ENCODE measurements at regions not wholly inside any gene's neighbourhood (a gene's known extent, or its start where the extent isn't known, plus 50 kb on each side); places are given as distances from the start of the nearest gene placed in this dataset.
"Not testable (repeated sequence)": the region's sequence is repeated elsewhere in the genome, so short reads cannot be mapped to it uniquely, and the experiment has no call there.

DNA sequence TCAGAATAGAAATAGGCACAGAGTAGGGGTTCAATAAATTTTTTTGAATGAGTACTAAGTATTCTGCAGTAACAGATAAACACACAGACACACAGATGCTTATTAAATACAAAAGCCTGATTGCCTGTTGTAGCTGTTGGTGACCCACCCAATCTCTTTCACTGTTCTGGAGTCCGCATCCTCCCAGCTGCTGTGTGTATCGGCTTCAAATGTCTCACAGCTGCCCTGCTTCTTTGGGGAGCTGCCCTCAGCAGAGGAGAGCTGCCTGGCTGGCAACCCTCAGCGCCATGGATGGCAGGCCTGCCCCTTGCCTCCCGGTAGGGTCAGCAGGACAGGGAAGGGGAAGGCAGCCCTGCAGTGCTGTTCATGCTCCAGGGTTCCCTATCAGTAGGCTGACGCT, 50.5 kb upstream of the PRNP start:
- DNase-seq (ENCODE audit: low read depth, low spot score) = no peak

GRCh38 chr20:4635342-4635741, 50.9 kb upstream of the PRNP start:
- DNase-seq (ENCODE audit: low read depth, low spot score) = no peak

DNA sequence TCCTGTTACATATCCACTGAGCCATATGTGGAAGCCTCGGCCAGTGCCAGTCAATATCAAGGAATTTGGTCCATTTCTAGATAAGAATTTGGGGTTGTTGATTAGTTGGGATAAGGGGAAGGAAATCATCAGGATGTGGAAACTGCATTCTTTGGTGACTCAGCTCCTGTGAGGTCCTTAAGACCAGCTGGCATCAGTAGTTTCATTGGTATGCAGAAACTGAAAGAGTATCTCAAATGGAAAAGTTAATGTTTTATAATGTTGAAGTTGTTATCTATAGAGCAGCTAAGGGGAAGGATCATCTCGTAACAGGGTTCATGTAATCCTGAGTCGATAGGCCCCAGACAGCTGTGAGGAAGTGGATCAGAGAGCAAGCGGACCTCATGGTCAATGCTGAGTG, 52.5 kb upstream of the PRNP start:
- peak; percentile 68 for DNase-seq (ENCODE audit: low read depth, low spot score)

DNA sequence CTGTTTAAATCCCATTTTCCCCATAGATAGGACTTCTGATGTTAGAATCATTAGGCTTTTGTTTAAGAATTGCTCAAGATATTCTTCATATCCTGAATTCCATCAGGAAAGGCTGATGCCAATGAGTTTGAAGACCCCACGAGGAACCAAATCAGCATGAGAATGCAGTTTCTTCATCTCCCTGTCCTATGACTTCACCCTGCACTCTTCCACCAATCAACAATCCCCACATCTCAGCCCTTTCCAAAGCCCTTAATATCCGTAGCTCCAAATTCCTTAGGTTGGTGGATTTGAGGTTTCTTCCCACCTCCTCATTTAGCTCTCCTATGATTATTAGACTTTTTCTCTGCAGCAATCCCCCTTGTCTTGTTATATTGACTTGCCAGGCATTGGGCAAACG, 52.9 kb upstream of the PRNP start:
- DNase-seq (ENCODE audit: low read depth, low spot score) = no peak

GRCh38 chr20:4632876-4633275, 53.4 kb upstream of the PRNP start:
- no peak for DNase-seq (ENCODE audit: low read depth, low spot score)

GRCh38 chr20:4626228-4626627, 60.0 kb upstream of the PRNP start:
- DNase-seq (ENCODE audit: low read depth, low spot score) = no peak

DNA sequence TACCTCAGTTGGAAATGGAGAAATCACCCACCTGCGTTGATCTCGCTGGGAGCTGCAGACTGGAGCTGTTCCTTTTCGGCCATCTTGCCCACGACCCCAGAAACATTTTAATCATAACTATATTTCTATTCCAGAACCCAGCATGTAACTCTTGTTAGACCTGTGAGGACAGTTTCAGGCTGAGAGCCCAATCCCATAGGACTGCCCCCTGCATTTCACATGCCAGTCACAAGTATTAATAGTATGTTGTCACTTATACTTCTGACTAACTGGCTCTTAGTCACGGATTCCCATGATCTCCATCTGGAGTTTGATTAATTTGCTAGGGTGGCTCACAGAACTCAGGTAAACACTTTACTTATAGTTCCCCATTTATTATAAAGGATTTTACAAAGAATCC, 60.6 kb upstream of the PRNP start:
- no peak for DNase-seq (ENCODE audit: low read depth, low spot score)

GRCh38 chr20:4624675-4625336, 61.5 kb upstream of the PRNP start:
- not testable (repeated sequence) for DNase-seq (ENCODE audit: low read depth, low spot score)

DNA sequence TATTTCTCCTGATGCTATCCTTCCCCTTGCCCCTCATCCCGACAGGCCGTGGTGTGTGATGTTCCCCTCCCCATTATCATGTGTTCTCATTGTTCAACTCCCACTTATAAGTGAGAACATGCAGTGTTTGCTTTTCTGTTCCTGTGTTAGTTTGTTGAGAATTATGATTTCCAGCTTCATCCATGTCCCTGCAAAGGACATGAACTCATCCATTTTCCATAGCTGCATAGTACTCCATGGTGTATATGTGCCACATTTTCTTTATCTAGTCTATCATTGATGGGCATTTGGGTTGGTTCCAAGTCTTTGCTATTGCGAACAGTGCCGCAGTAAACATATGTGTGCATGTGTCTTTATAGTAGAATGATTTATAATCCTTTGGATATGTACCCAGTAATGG, 67.1 kb upstream of the PRNP start:
- DNase-seq (ENCODE audit: low read depth, low spot score) = not testable (repeated sequence)

GRCh38 chr20:4617484-4617883, 68.8 kb upstream of the PRNP start:
- DNase-seq (ENCODE audit: low read depth, low spot score) = no peak

DNA sequence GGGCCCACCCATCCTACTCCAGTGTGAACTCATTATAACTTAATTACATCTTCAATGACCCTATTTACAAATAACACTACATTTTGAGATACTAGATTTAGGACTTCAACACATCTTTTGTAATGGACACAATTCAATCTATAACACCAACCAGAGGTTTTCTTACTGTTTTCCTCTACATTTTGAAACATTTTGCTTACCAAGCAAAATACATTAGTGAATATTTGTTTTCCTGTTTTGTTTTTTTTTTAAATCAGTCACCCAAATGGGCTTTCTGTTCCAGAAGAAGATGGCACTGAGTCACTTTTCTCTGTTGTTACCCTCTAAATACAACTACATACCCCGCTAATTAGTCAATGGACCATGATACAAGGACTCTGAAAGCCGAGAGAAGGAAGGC, 69.2 kb upstream of the PRNP start:
- DNase-seq (ENCODE audit: low read depth, low spot score) = no peak

DNA sequence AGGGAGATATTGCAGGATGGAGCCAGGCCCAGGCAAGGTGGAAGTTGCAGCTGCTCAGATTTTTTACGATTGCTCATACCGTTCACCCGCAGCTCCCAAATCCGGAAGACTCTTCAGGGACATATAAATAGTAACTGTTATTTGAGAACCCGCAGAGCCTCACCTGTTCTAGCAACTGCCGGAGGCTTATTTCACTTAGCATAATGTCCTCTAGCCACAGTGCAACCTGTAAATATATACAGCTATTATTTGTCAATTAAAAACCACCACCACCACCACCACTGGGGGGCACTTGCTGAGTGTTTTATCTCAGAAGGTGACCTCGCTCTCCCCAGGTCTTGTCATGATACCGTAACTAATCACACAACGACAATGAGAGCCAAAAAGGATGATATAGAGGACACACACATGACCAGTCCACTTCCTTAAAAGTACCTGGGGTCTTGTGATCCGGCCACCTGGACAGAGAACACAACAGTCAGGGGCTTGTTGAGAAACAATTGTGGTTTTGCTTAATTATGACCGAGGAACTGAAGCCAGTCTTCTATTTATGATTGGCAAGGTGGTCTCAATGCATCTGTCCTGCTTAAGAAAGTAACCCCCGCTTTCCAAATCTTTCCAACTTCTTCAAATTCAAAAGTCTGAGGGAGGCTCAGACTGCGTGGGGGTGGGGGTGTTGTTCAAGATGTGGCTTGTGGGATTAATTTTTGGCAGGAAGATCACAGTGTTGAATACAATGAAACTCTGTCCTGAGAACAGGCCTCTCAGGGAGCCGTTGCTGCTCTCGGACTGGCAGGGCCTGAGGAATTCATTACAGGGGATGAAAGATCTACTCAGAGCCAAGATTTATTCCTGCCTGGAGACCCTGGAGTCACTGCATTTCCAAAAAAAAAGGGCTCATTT, 72.3 kb upstream of the PRNP start:
- peak; percentile 93 for DNase-seq (ENCODE audit: low read depth, low spot score)

DNA sequence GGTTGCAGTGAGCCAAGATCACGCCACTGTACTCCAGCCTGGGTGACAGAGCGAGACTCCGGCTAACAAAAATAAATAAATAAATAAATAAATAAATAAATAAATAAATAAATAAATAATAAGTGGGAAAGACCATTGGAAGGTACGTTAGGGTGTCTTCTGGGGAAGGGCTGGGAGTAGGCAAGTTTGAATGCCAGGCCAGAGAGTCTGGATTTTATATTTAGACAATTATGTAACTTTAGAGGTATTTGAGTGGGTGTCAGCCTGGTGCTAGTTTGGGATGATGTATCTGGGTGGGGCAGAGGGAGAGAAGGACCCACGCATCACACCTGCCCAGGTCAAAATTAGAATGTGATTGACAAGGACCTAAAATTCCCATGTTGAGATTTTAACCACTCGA, 73.1 kb upstream of the PRNP start:
- peak; percentile 23 for DNase-seq (ENCODE audit: low read depth, low spot score)

DNA sequence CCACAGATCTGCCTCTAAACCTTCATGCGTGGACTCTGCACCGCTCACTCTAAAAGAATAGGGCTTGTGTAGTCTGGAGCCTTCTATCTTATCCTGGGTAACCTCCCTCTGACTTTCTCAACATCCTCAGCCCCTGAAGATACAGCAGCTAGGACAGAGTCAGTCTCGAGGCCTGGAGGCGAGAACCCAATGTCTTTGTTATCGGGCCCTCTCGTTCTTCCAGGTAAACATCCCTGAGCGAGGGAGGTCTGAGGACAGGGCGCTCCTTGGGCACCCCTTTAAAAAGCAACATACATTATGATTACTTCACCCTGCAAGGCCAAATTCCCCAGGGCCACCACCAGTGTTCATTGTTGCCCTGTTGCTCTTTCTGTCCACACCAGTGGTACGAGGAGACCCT, 75.4 kb upstream of the PRNP start:
- DNase-seq (ENCODE audit: low read depth, low spot score) = no peak

DNA sequence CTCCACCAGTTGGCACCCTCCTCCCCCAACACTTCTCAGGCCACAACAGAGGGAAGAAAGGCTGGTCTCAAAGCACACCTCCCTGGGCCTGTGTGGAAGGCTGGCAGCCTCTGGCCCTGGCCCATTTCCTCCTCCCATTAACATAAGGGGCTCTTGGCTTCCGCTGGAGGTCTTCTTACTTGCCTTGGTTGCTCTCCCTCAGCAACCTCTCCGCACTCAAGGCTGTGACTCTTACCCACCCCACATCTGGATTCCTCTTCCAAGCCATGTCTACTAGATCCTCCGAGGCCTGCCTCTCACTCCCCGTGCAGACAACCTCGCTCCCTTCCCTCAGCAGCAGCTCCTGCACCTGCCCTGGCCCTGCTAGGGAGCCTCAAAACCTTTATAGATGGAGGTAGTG, 76.7 kb upstream of the PRNP start:
- no peak for DNase-seq (ENCODE audit: low read depth, low spot score)

GRCh38 chr20:4608861-4609260, 77.4 kb upstream of the PRNP start:
- DNase-seq (ENCODE audit: low read depth, low spot score) = no peak

DNA sequence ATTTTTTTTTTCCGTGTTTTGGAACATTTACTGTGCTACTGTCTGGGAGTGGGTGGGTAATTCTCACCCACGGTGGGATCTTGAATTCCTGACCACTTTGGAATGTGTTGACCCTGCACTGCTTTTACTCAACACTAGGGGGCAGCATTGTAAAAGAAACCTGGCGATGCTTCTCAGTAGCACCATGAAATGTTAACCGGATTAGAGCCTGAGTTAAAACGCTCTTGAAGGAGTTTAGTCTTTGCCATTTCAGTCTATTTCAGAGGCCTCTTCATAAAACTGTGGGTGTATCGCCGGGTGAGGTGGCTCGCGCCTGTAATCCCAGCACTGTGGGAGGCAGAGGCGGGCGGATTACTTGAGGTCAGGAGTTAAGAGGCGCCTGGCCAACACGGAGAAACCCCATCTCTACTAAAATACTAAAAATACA, 79.0 kb upstream of the PRNP start:
- peak; percentile 82 for DNase-seq (ENCODE audit: low read depth, low spot score)

- DNase-seq (ENCODE audit: low read depth, low spot score) = no peak
Observed at GRCh38 chr20:4606051-4606450, 80.2 kb upstream of the PRNP start.

GRCh38 chr20:4605166-4605565, 81.1 kb upstream of the PRNP start:
- no peak for DNase-seq (ENCODE audit: low read depth, low spot score)

GRCh38 chr20:4604580-4604979, 81.7 kb upstream of the PRNP start:
- DNase-seq (ENCODE audit: low read depth, low spot score) = no peak

- no peak for DNase-seq (ENCODE audit: low read depth, low spot score)
Observed at GRCh38 chr20:4603724-4604123, 82.5 kb upstream of the PRNP start.

DNA sequence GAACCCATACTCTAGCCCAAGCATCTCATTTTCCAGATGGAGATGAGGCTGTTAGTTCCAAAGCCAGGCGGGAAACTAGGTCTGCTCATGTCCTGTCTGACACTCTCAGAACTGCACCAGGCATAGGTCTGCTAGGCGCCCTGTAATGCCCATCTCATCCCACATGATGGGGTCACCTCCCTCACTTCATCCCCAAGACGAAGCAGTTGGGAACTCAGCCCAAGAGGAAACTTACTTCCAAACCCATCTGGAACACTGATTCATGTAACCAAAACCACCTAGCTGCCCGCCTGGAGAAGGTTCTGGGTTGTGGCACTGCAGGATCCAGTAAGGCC, 84.0 kb upstream of the PRNP start:
- DNase-seq (ENCODE audit: low read depth, low spot score) = no peak

GRCh38 chr20:4601630-4602296, 84.5 kb upstream of the PRNP start:
- peak; percentile 88 for DNase-seq (ENCODE audit: low read depth, low spot score)
